DOHH2 (cell line): ENCODE measurements at regions not wholly inside any gene's neighbourhood (a gene's known extent, or its start where the extent isn't known, plus 50 kb on each side); places are given as distances from the start of the nearest gene placed in this dataset.

Experiments used
- H3F3A ChIP-seq: fragments of 200-600 bp; sonication (generic), shearing (Covaris generic); 2 replicates; pipeline ENCODE4 v1.6.0; 2016; ENCODE audit warnings: antibody characterized with exemption, mild to moderate bottlenecking; ENCODE audit not compliant: control insufficient read depth, insufficient read depth
- H3K27ac ChIP-seq: fragments of 200-600 bp; sonication (generic); 2 replicates; pipeline ENCODE4 v1.5.1; 2014; ENCODE audit warnings: low read depth, mild to moderate bottlenecking, low read length, moderate library complexity
- H3K27me3 ChIP-seq: fragments of 200-600 bp; sonication (generic); 2 replicates; pipeline ENCODE4 v1.6.1; 2014; ENCODE audit warnings: mild to moderate bottlenecking, low read length, mixed read lengths; ENCODE audit not compliant: control insufficient read depth
- H3K36me3 ChIP-seq: fragments of 200-600 bp; sonication (generic); 2 replicates; pipeline ENCODE4 v1.6.1; 2014; ENCODE audit warnings: mild to moderate bottlenecking, low read length, moderate library complexity, mixed read lengths; ENCODE audit not compliant: control insufficient read depth
- H3K4me1 ChIP-seq: fragments of 200-600 bp; sonication (generic); 2 replicates; pipeline ENCODE4 v1.6.1; 2014; ENCODE audit warnings: mild to moderate bottlenecking, low read length, mixed read lengths; ENCODE audit not compliant: control insufficient read depth
- H3K4me2 ChIP-seq: fragments of 200-600 bp; sonication (generic); 2 replicates; pipeline ENCODE4 v1.6.0; 2014; ENCODE audit warnings: mild to moderate bottlenecking, low read length, moderate library complexity
- H3K4me3 ChIP-seq: fragments of 200-600 bp; sonication (generic); 2 replicates; pipeline ENCODE4 v1.5.1; 2014; ENCODE audit warnings: mild to moderate bottlenecking, low read length, mixed read lengths
- H3K79me2 ChIP-seq: fragments of 200-600 bp; sonication (generic); 2 replicates; pipeline ENCODE4 v1.6.1; 2014; ENCODE audit warnings: mild to moderate bottlenecking, low read length, mixed read lengths; ENCODE audit not compliant: control insufficient read depth
- H3K9me2 ChIP-seq: fragments of 200-600 bp; sonication (generic); replicated peaks from 2 replicates; pipeline ENCODE4 v1.6.1; 2014; ENCODE audit warnings: mild to moderate bottlenecking, low read length, mixed read lengths; ENCODE audit not compliant: control insufficient read depth
- H3K9me3 ChIP-seq: fragments of 200-600 bp; sonication (generic); 2 replicates; pipeline ENCODE4 v1.6.1; 2014; ENCODE audit warnings: antibody characterized with exemption, low read length, mixed read lengths; ENCODE audit not compliant: control insufficient read depth, insufficient read depth
- H4K20me1 ChIP-seq: fragments of 200-600 bp; sonication (generic); 2 replicates; pipeline ENCODE4 v1.6.0; 2014; ENCODE audit warnings: low read depth, mild to moderate bottlenecking, antibody characterized with exemption, low read length, moderate library complexity; ENCODE audit not compliant: control insufficient read depth, insufficient read depth
- CTCF ChIP-seq: fragments of 200-600 bp; sonication (generic); IDR thresholded peaks from one replicate; pipeline ENCODE4 v1.5.1; 2014; ENCODE audit warnings: antibody characterized with exemption, mild to moderate bottlenecking, low read depth, low read length; ENCODE audit not compliant: poor library complexity, severe bottlenecking
- EZH2phosphoT487 ChIP-seq: fragments of 200-600 bp; sonication (generic); IDR thresholded peaks from 2 replicates; pipeline ENCODE4 v1.6.1; 2017; ENCODE audit warnings: borderline replicate concordance, mild to moderate bottlenecking, antibody characterized with exemption, low read length, moderate library complexity, mixed read lengths

GRCh38 chr4:146018247-146018646 lies 79.6 kb upstream of the ZNF827 start:
- H3K4me1 ChIP-seq: peaks cover 21% of the 10 kb centered on the region
- H3K27me3 ChIP-seq: no peaks in the 10 kb centered on the region
- no peak for TF ChIP-seq CTCF
- no peak for TF ChIP-seq EZH2phosphoT487
- no peaks in the 10 kb centered on the region for H3K79me2 ChIP-seq
- no peaks in the 10 kb centered on the region for H3K9me2 ChIP-seq
- no peaks in the 10 kb centered on the region for H3K36me3 ChIP-seq
- no peaks in the 10 kb centered on the region for H3K9me3 ChIP-seq
- H3K4me2 ChIP-seq: no peak overlapping the region
- no peak overlapping the region for H3K4me3 ChIP-seq
- no peaks in the 10 kb centered on the region for H3F3A ChIP-seq
- H3K27ac ChIP-seq: no peak overlapping the region
- no peaks in the 10 kb centered on the region for H4K20me1 ChIP-seq

GRCh38 chr4:146004730-146005129 lies 66.1 kb upstream of the ZNF827 start:
- no peaks in the 10 kb centered on the region for H3K4me1 ChIP-seq
- peaks cover 5% of the 10 kb centered on the region; the same call in 1 of the 2 replicates for H3K9me3 ChIP-seq
- H3K27ac ChIP-seq: no peak overlapping the region
- no peaks in the 10 kb centered on the region for H3K9me2 ChIP-seq
- H3K36me3 ChIP-seq: no peaks in the 10 kb centered on the region
- H3K27me3 ChIP-seq: no peaks in the 10 kb centered on the region
- no peak for TF ChIP-seq EZH2phosphoT487
- no peak for TF ChIP-seq CTCF
- H3K4me2 ChIP-seq: no peak overlapping the region
- H3K79me2 ChIP-seq: no peaks in the 10 kb centered on the region
- no peak overlapping the region for H3K4me3 ChIP-seq
- H3F3A ChIP-seq: no peaks in the 10 kb centered on the region
- no peaks in the 10 kb centered on the region for H4K20me1 ChIP-seq

GRCh38 chr4:145988628-145989027 lies 50.0 kb upstream of the ZNF827 start:
- Histone ChIP-seq H3K27ac (no peak overlapping the region), H3K27me3 (no peaks in the 10 kb centered on the region), H3K4me1 (no peaks in the 10 kb centered on the region), H3K79me2 (no peaks in the 10 kb centered on the region), H3K9me2 (no peaks in the 10 kb centered on the region), H3F3A (no peaks in the 10 kb centered on the region), H3K9me3 (no peaks in the 10 kb centered on the region), H4K20me1 (no peaks in the 10 kb centered on the region), H3K4me3 (no peak overlapping the region), H3K36me3 (no peaks in the 10 kb centered on the region), H3K4me2 (no peak overlapping the region)
- TF ChIP-seq CTCF (no peak), EZH2phosphoT487 (no peak)
